Body of pancreas (tissue), 4 donors: ENCODE measurements at regions not wholly inside any gene's neighbourhood (a gene's known extent, or its start where the extent isn't known, plus 50 kb on each side); places are given as distances from the start of the nearest gene placed in this dataset.

Source experiments
- ATAC-seq: fragments of 150-250 bp; one replicate; pipeline ENCODE4 v1.9.1; 2016
- DNase-seq, 4 donors: peaks; one replicate each; pipeline ENCODE4 v3.0.0-alpha.2; 2019
- H3K27ac ChIP-seq, 4 donors: fragments of 200-600 bp; sonication (generic); 1 replicate in 3 of 4; 2 replicates in 1 of 4; pipeline versions ENCODE4 v1.5.1 to v1.6.1; 2016 to 2019; ENCODE audit warnings: mild to moderate bottlenecking in 1 of 4, mixed read lengths in 1 of 4, moderate library complexity in 1 of 4
- H3K27me3 ChIP-seq, 2 donors: fragments of 200-600 bp; sonication (generic); one replicate each; pipeline ENCODE4 v1.6.0; 2016; ENCODE audit warnings: mild to moderate bottlenecking in 1 of 2
- H3K36me3 ChIP-seq, 2 donors: fragments of 200-600 bp; sonication (generic); replicated peaks in 1 of 2; 2 replicates each; pipeline ENCODE4 v1.5.1; 2016; ENCODE audit warnings: low read depth in 2 of 2; ENCODE audit not compliant: insufficient read depth in 1 of 2
- H3K4me1 ChIP-seq: fragments of 200-600 bp; sonication (generic); one replicate; pipeline ENCODE4 v1.6.0; 2016
- H3K4me3 ChIP-seq, 2 donors: fragments of 200-600 bp; sonication (generic); 1 replicate in 1 of 2; 2 replicates in 1 of 2; pipeline ENCODE4 v1.5.1; 2016 to 2019
- H3K9me3 ChIP-seq, 3 donors: fragments of 200-600 bp; sonication (generic); 1 replicate in 2 of 3; 2 replicates in 1 of 3; pipeline ENCODE4 v1.5.1; 2016
- POLR2A ChIP-seq, 3 donors: fragments of 450-650 bp; IDR thresholded peaks; one replicate each; pipeline ENCODE4 v1.6.1; 2016; ENCODE audit warnings: antibody characterized with exemption in 3 of 3, mild to moderate bottlenecking in 2 of 3
- WGBS, 2 donors: methylation state at CpG; one replicate each; pipeline ENCODE4 v1.1.5; 2017; 5-methylcytosine and 5-hydroxymethylcytosine counted together
- intact Hi-C: fragments of 100-400 bp; cut with DNase I; formaldehyde crosslinking; loops from one replicate; pipeline ENCODE4 v1.15.1; 2023
- TF ChIP-seq, protein P1 (sequence below), 7 experiments: fragments of 450-650 bp in 4 of 7; fragments of 200-600 bp in 3 of 7; sonication (generic) in 3 of 7; IDR thresholded peaks; one replicate each; pipeline ENCODE4 v1.5.1; 2016 to 2019; ENCODE audit warnings: antibody characterized with exemption in 7 of 7

DNA sequence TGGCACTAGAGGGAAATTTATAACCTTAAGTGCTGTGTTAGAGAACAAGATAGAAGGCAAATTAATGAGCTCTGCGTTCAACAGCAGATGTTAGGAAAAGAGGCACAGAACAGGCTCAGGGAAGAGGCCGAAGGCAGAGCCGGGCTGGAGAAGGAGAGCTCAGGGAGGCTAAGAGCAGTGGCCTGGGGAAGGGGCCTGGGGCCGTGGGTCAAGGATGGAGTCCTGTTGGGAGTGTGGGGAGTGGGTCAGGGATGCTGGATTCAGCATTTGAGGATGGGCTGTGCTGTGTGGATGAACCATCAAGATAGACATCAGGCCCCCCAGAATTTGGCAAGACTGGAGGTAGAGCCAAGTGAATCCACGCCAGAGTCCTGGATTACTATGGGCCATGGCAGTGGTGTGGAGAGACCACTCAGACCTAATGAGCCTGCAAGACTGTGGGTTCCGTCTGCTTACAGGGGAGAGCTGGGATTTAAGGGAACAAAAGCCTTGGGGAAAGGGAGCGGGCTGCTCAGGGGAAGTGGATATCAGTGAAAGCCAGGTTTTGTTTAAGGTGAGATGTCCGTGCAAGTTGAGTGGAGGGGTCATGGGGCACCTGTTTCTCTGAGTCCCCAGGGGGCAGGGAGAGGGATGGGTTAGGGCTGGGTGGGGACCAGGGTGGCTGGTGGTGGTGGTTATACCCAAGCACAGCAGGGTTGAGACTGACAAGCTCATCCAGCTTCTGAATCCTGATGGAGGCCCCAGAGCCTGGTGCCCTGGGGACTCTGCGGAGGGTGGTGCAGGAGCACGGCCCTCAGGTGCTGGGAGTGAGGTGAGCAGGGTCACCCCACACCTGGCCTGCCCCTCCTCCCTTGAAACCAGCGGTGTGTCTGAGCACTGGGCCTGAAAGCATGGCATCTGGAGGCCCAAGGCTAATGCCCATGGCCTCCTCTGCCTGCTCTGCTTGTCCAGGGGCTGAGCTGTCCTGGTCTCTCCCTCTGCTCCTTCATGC lies 101.7 kb downstream of the BMS1 start:
- WGBS, 2 donors, result 70 to 73% methylated on average over 11 of the region's 11 CpGs
- no peak for TF ChIP-seq POLR2A (IDR thresholded peaks at IDR 0.05)
- TF ChIP-seq, protein P1, sequence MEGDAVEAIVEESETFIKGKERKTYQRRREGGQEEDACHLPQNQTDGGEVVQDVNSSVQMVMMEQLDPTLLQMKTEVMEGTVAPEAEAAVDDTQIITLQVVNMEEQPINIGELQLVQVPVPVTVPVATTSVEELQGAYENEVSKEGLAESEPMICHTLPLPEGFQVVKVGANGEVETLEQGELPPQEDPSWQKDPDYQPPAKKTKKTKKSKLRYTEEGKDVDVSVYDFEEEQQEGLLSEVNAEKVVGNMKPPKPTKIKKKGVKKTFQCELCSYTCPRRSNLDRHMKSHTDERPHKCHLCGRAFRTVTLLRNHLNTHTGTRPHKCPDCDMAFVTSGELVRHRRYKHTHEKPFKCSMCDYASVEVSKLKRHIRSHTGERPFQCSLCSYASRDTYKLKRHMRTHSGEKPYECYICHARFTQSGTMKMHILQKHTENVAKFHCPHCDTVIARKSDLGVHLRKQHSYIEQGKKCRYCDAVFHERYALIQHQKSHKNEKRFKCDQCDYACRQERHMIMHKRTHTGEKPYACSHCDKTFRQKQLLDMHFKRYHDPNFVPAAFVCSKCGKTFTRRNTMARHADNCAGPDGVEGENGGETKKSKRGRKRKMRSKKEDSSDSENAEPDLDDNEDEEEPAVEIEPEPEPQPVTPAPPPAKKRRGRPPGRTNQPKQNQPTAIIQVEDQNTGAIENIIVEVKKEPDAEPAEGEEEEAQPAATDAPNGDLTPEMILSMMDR (IDR thresholded peaks at IDR 0.05), result no peak
- no peak for DNase-seq
- Histone ChIP-seq H3K27me3 (no peaks in the 10 kb centered on the region), H3K4me1 (no peaks in the 10 kb centered on the region), H3K36me3 (no peaks in the 10 kb centered on the region), H3K9me3 (peaks cover 0 to 4% (median 0%) of the 10 kb centered on the region in 3 donors), H3K27ac (no peak overlapping the region), H3K4me3 (no peak overlapping the region)
- no peak for ATAC-seq
- intact Hi-C loops, result no loop called here

DNA sequence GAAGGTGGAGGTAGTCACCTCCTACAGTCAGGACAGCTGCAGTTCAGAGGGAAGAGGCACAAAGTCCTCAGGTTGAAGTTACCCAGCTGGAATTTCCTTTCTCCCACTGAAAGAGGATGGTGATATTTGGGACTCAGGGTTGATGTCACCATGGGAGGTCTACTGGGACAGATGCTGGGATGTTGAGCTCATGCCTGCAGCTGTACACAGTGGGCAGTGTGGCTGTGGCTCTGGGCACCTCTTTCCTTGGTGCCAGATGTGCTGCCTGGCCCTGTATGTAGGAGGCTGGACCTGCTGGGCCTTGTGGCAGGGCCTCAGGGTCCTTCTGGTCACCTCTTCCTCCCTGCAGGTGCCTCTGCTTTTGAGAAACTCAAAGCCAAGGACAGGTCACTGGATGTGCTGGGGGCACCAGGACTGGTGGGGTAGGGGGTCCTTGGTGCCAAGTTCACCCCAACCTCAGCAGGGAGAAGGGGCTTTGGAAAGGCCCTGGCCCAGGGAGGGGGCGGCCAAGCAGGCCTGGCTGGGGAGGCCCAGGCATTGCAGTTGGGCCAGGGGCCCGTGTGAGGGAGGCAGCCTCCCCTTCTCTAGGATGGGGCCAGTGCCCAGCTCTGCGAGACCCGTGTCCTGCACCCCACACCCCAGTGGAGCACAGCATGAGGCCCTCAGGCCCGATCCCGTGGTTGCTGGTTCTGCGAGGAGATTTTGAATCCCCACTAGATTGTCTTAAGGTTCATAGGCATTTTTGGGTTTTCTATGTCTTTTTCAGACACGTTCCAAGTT lies 103.1 kb downstream of the BMS1 start:
- Histone ChIP-seq H3K36me3 (no peaks in the 10 kb centered on the region), H3K4me3 (no peak overlapping the region), H3K4me1 (no peaks in the 10 kb centered on the region), H3K9me3 (peaks cover 0 to 4% (median 0%) of the 10 kb centered on the region in 3 donors), H3K27me3 (no peaks in the 10 kb centered on the region), H3K27ac (no peak overlapping the region)
- WGBS, 2 donors, result 75 to 81% methylated on average over 7 of the region's 8 CpGs
- no peak for ATAC-seq
- intact Hi-C loops, result no loop called here
- DNase-seq, result no peak
- TF ChIP-seq POLR2A (IDR thresholded peaks at IDR 0.05), result no peak
- TF ChIP-seq, protein P1 (IDR thresholded peaks at IDR 0.05), result no peak

DNA sequence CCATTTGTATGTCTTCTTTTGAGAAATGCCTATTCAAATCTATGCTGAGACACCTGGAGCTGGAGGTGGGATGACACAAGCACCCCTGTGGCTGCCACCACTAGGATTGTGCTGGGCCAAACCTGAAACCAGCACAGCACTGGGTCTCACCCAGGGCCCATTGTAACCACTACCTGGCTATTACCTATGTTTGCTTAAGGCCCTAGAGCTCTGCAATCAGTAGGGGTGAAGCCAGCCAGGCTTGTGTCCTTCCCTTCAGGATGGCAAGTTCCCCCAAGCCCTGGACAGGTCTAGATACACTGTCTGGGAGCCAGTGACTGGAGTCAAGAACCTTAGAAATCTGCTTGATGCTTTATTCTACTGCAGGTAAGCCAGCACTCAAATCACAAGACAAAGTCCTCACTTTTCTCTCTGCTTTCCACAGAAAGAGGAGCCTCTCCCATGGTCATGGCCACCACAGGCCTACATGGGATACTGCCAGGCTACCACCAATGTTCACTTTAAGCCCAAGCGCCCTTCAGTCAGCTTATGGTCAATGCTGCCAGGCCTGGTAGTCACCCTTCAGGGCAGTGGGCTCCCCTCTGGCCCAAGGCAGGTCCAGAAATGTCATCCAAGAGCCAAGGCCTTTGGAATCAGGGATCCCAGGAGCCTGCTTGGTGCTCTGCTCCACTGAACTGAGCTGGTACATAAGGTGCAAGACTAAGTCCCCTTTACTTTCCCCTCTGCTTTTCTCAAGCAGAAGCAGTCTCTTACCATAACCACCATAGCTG lies 105.3 kb downstream of the BMS1 start:
- Histone ChIP-seq H3K9me3 (peaks cover 0 to 1% (median 0%) of the 10 kb centered on the region in 3 donors), H3K4me1 (no peaks in the 10 kb centered on the region), H3K4me3 (no peak overlapping the region), H3K36me3 (no peaks in the 10 kb centered on the region), H3K27ac (no peak overlapping the region), H3K27me3 (no peaks in the 10 kb centered on the region)
- WGBS, 2 donors, result 69 to 78% methylated on average over 1 of the region's 1 CpG
- ATAC-seq, result no peak
- DNase-seq, result no peak
- intact Hi-C loops, result no loop called here
- no peak for TF ChIP-seq POLR2A (IDR thresholded peaks at IDR 0.05)
- TF ChIP-seq, protein P1 (IDR thresholded peaks at IDR 0.05), result no peak

DNA sequence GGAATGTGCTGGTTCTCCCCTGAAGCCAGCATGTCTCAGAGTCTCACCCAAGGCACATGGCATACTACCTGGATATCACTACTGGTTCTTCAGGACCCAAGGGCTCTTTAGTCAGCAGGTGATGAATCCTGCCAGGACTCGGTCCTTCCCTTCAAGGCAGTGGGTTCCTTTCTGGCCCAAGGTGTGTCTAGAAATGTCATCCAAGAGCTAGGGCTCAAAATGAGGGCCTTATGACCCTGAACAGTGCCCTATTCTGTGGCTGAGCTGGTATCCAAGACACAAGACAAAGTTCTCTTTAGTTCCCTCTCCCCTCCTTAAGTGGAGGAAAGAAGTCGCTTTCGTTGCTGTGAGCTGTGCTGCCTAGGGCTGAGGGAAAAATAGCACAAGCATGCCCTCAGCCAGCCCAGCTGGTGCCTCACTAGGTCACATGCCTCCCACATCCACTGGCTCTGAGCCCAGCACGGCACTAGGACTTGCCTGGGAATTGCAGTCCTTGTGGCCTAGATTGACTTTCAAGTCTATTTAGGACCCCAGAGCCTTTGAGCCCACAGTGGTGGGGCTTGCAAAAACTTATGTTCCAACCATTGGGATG lies 106.0 kb downstream of the BMS1 start:
- DNase-seq (no peak), ATAC-seq (no peak)
- intact Hi-C loops, result no loop called here
- H3K27ac ChIP-seq, result no peak overlapping the region
- no peaks in the 10 kb centered on the region for H3K36me3 ChIP-seq
- H3K4me3 ChIP-seq, result no peak overlapping the region
- TF ChIP-seq POLR2A (IDR thresholded peaks at IDR 0.05), result no peak
- TF ChIP-seq, protein P1 (IDR thresholded peaks at IDR 0.05), result no peak
- H3K9me3 ChIP-seq, result no peaks in the 10 kb centered on the region
- H3K27me3 ChIP-seq, result no peaks in the 10 kb centered on the region
- 20 to 67% methylated on average over 1 to 4 of the region's 4 CpGs for WGBS, 2 donors
- no peaks in the 10 kb centered on the region for H3K4me1 ChIP-seq
